H9 (cell line): ENCODE measurements at regions not wholly inside any gene's neighbourhood (a gene's known extent, or its start where the extent isn't known, plus 50 kb on each side); places are given as distances from the start of the nearest gene placed in this dataset.
"Not testable (repeated sequence)": the region's sequence is repeated elsewhere in the genome, so short reads cannot be mapped to it uniquely, and the experiment has no call there.

Source experiments
- DNase-seq: peaks from one replicate; pipeline ENCODE4 v3.0.0-alpha.2; 2017
- H2AFZ ChIP-seq: one replicate; pipeline ENCODE4 v1.6.1; 2013; ENCODE audit warnings: mild to moderate bottlenecking, low read length, control low read depth, moderate library complexity
- H2AK5ac ChIP-seq: 2 replicates; pipeline ENCODE4 v1.6.1; 2013; ENCODE audit warnings: low read length, control low read depth, mixed read lengths; ENCODE audit not compliant: insufficient read length
- H2BK120ac ChIP-seq: one replicate; pipeline ENCODE4 v1.6.1; 2013; ENCODE audit warnings: low read depth, mild to moderate bottlenecking, low read length, control low read depth, inconsistent platforms; ENCODE audit not compliant: poor library complexity, severe bottlenecking
- H2BK12ac ChIP-seq: 2 replicates; pipeline ENCODE4 v1.6.1; 2013; ENCODE audit warnings: low read length, control low read depth, mixed read lengths, low read depth; ENCODE audit not compliant: insufficient read length
- H2BK15ac ChIP-seq: 2 replicates; pipeline ENCODE4 v1.6.1; 2013; ENCODE audit warnings: low read depth, low read length, control low read depth
- H2BK20ac ChIP-seq: one replicate; pipeline ENCODE4 v1.6.1; 2013; ENCODE audit warnings: low read depth, mild to moderate bottlenecking, low read length, control low read depth, inconsistent platforms; ENCODE audit not compliant: poor library complexity, severe bottlenecking
- H2BK5ac ChIP-seq: 2 replicates; pipeline ENCODE4 v1.6.1; 2013; ENCODE audit warnings: low read length, control low read depth, mixed read lengths; ENCODE audit not compliant: insufficient read length
- H3K14ac ChIP-seq: 2 replicates; pipeline ENCODE4 v1.6.1; 2013; ENCODE audit warnings: low read length, control low read depth; ENCODE audit not compliant: insufficient read depth
- H3K18ac ChIP-seq: 2 replicates; pipeline ENCODE4 v1.6.1; 2013; ENCODE audit warnings: low read depth, mild to moderate bottlenecking, mixed read lengths, low read length, control low read depth; ENCODE audit not compliant: insufficient read length
- H3K23ac ChIP-seq: 2 replicates; pipeline ENCODE4 v1.6.1; 2013; ENCODE audit warnings: low read length, control low read depth, mixed read lengths, low read depth; ENCODE audit not compliant: insufficient read length
- H3K23me2 ChIP-seq: 2 replicates; pipeline ENCODE4 v1.6.1; 2013; ENCODE audit warnings: low read depth, mild to moderate bottlenecking, mixed read lengths, low read length, control low read depth; ENCODE audit not compliant: insufficient read length, poor library complexity, severe bottlenecking
- H3K27ac ChIP-seq: 2 replicates; pipeline ENCODE4 v1.5.1; 2013; ENCODE audit warnings: low read length, control low read depth, mixed read lengths, low read depth; ENCODE audit not compliant: insufficient read length
- H3K27me3 ChIP-seq: 2 replicates; pipeline ENCODE4 v1.6.1; 2013; ENCODE audit warnings: low read length, control low read depth, inconsistent platforms; ENCODE audit not compliant: insufficient read depth
- H3K4ac ChIP-seq: 2 replicates; pipeline ENCODE4 v1.6.1; 2013; ENCODE audit warnings: low read depth, mild to moderate bottlenecking, control low read depth, inconsistent platforms, low read length, moderate library complexity
- H3K4me1 ChIP-seq: 2 replicates; pipeline ENCODE4 v1.6.1; 2013; ENCODE audit warnings: low read length, control low read depth, inconsistent platforms; ENCODE audit not compliant: insufficient read depth
- H3K4me2 ChIP-seq: 2 replicates; pipeline ENCODE4 v1.6.1; 2013; ENCODE audit warnings: low read length, control low read depth, mixed read lengths; ENCODE audit not compliant: insufficient read length, insufficient read depth
- H3K56ac ChIP-seq: 2 replicates; pipeline ENCODE4 v1.6.1; 2013; ENCODE audit warnings: low read depth, mild to moderate bottlenecking, mixed read lengths, low read length, control low read depth; ENCODE audit not compliant: insufficient read length
- H3K79me1 ChIP-seq: 2 replicates; pipeline ENCODE4 v1.6.1; 2013; ENCODE audit warnings: low read depth, mild to moderate bottlenecking, moderate library complexity, low read length, control low read depth, inconsistent platforms; ENCODE audit not compliant: insufficient read depth, poor library complexity, severe bottlenecking
- H3K79me2 ChIP-seq: 2 replicates; pipeline ENCODE4 v1.6.1; 2013; ENCODE audit warnings: low read length, control low read depth, inconsistent platforms; ENCODE audit not compliant: insufficient read depth
- H3K9ac ChIP-seq: 2 replicates; pipeline ENCODE4 v1.6.1; 2013; ENCODE audit warnings: low read length, control low read depth, mixed read lengths; ENCODE audit not compliant: insufficient read length; ENCODE audit errors: extremely low read depth
- H3K9me3 ChIP-seq: one replicate; pipeline ENCODE4 v1.6.1; 2013; ENCODE audit warnings: low read depth, low read length, inconsistent platforms; ENCODE audit not compliant: control insufficient read depth
- H3T11ph ChIP-seq: one replicate; pipeline ENCODE4 v1.6.1; 2013; ENCODE audit warnings: mild to moderate bottlenecking, low read length, control low read depth, inconsistent platforms
- H4K20me1 ChIP-seq: one replicate; pipeline ENCODE4 v1.6.1; 2013; ENCODE audit not compliant: control insufficient read depth, insufficient read length, insufficient read depth
- H4K5ac ChIP-seq: 2 replicates; pipeline ENCODE4 v1.6.1; 2013; ENCODE audit warnings: low read depth, mild to moderate bottlenecking, mixed read lengths, low read length, control low read depth; ENCODE audit not compliant: insufficient read length
- H4K8ac ChIP-seq: replicated peaks from 2 replicates; pipeline ENCODE4 v1.6.1; 2013; ENCODE audit warnings: low read length, control low read depth, mixed read lengths, low read depth; ENCODE audit not compliant: insufficient read length
- H4K91ac ChIP-seq: 2 replicates; pipeline ENCODE4 v1.6.1; 2013; ENCODE audit warnings: low read depth, mild to moderate bottlenecking, moderate library complexity, mixed read lengths, low read length, control low read depth; ENCODE audit not compliant: insufficient read length
- H3K27ac Mint-ChIP-seq, 3 experiments: 2 replicates in 2 of 3; 3 replicates in 1 of 3; pipeline ENCODE4 v1.8.0; 2020 to 2021; ENCODE audit warnings: mixed read lengths in 3 of 3, mild to moderate bottlenecking in 1 of 3, moderate library complexity in 1 of 3
- H3K27me3 Mint-ChIP-seq: 2 replicates; pipeline ENCODE4 v1.8.0; 2021; ENCODE audit warnings: low read depth, mild to moderate bottlenecking, moderate library complexity, mixed read lengths
- H3K36me3 Mint-ChIP-seq, 3 experiments: 2 replicates in 2 of 3; 3 replicates in 1 of 3; pipeline ENCODE4 v1.8.0; 2020 to 2021; ENCODE audit warnings: low read depth in 3 of 3, mixed read lengths in 3 of 3; ENCODE audit not compliant: insufficient read depth in 1 of 3
- H3K4me1 Mint-ChIP-seq, 2 experiments: 2 replicates each; pipeline ENCODE4 v1.8.0; 2020; ENCODE audit warnings: mixed read lengths in 2 of 2
- H3K4me3 Mint-ChIP-seq, 2 experiments: 2 replicates in 1 of 2; 3 replicates in 1 of 2; pipeline ENCODE4 v1.8.0; 2020 to 2021; ENCODE audit warnings: mild to moderate bottlenecking in 2 of 2, mixed read lengths in 2 of 2, moderate library complexity in 1 of 2
- H3K9me3 Mint-ChIP-seq, 2 experiments: 2 replicates in 1 of 2; 3 replicates in 1 of 2; pipeline ENCODE4 v1.8.0; 2020; ENCODE audit warnings: mild to moderate bottlenecking in 2 of 2, mixed read lengths in 2 of 2, moderate library complexity in 1 of 2
- WGBS: extraction: QIAGEN DNeasy Blood & Tissue Kit; methylation state at CpG from one replicate; pipeline ENCODE4 v1.1.7; 2013; ENCODE audit warnings: missing lambda C conversion rate, low lambda C conversion rate, mixed read lengths; ENCODE audit not compliant: insufficient read length; ENCODE audit errors: extremely low coverage; 5-methylcytosine and 5-hydroxymethylcytosine counted together
- TF ChIP-seq, protein P1 (sequence below): fragments of 200-600 bp; sonication (generic); conservative IDR thresholded peaks from 3 replicates; pipeline ENCODE4 v1.8.0; 2021; ENCODE audit warnings: antibody characterized with exemption, mild to moderate bottlenecking

DNA sequence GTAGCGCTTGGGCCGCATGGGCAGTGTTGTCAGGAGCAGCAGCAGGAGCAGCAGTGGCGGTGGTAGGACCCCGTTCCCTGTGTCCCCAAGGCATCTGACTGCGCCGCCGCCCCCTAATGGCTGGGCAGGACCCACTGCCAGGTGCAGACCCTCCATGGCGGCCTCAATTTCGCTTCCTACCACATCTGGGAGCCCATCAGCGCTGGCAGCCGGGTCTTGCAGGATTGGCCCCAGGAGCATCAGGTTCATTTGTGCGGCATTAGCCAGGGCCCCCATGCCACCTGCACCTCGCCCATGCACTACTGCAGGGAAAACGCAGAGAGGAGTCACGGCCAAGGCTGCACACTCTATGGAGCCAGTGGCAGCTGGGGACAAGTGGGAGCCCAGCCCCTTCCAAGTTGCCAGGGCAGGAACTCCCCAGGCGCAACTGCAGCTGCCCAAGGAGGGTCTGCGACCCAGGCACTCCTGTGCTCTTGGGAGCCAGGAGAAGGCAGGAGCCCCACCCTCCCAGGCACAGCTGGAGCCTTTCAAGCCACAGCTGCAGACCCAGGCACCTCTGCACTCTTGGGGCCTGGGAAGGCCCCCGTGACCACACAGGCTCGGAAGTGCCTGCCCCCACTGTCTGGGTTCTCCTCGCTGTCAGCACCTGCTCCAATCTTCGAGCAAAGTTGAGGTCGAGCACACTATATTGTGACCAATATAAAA, 594.2 kb downstream of the KCNJ18 start:
- DNase-seq = no peak
- Mint-ChIP-seq H3K4me1 (no peaks in the 10 kb centered on the region), H3K27ac (no peak overlapping the region), H3K36me3 (peaks cover 6 to 12% (median 7%) of the 10 kb centered on the region in 3 experiments), H3K9me3 (peaks cover 50 to 55% of the 10 kb centered on the region in 2 experiments), H3K4me3 (no peak overlapping the region), H3K27me3 (no peaks in the 10 kb centered on the region)
- Histone ChIP-seq H3K9me3 (peaks cover 16% of the 10 kb centered on the region), H3K23me2 (no peaks in the 10 kb centered on the region), H3K18ac (no peak overlapping the region), H2BK12ac (no peak overlapping the region), H2BK20ac (no peak overlapping the region), H4K20me1 (no peaks in the 10 kb centered on the region), H4K8ac (no peak overlapping the region), H3K9ac (no peak overlapping the region), H2AFZ (no peak overlapping the region), H3K14ac (no peak overlapping the region; the same call in 1 of the 2 replicates), H3K56ac (no peak overlapping the region), H3K79me1 (no peaks in the 10 kb centered on the region), H4K5ac (no peak overlapping the region), H2AK5ac (no peak overlapping the region), H3K4me1 (no peaks in the 10 kb centered on the region), H3K4me2 (no peak overlapping the region), H3K23ac (no peak overlapping the region), H3K79me2 (no peaks in the 10 kb centered on the region), H4K91ac (no peak overlapping the region), H3T11ph (no peak overlapping the region), H3K27ac (no peak overlapping the region), H2BK15ac (no peak overlapping the region), H2BK120ac (no peak overlapping the region), H3K4ac (no peak overlapping the region), H3K27me3 (no peaks in the 10 kb centered on the region), H2BK5ac (no peak overlapping the region)
- TF ChIP-seq, protein P1, sequence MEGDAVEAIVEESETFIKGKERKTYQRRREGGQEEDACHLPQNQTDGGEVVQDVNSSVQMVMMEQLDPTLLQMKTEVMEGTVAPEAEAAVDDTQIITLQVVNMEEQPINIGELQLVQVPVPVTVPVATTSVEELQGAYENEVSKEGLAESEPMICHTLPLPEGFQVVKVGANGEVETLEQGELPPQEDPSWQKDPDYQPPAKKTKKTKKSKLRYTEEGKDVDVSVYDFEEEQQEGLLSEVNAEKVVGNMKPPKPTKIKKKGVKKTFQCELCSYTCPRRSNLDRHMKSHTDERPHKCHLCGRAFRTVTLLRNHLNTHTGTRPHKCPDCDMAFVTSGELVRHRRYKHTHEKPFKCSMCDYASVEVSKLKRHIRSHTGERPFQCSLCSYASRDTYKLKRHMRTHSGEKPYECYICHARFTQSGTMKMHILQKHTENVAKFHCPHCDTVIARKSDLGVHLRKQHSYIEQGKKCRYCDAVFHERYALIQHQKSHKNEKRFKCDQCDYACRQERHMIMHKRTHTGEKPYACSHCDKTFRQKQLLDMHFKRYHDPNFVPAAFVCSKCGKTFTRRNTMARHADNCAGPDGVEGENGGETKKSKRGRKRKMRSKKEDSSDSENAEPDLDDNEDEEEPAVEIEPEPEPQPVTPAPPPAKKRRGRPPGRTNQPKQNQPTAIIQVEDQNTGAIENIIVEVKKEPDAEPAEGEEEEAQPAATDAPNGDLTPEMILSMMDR = no peak
- no CpG with 5 or more reads among the region's 22 CpGs for WGBS

- H2BK5ac ChIP-seq, H2BK20ac ChIP-seq, H3K27ac ChIP-seq, H3K18ac ChIP-seq, H3K56ac ChIP-seq, H2AK5ac ChIP-seq, H2BK120ac ChIP-seq, H4K5ac ChIP-seq, H4K20me1 ChIP-seq, H3K4me2 ChIP-seq, H3K4ac ChIP-seq, H2BK12ac ChIP-seq, H3K4me1 ChIP-seq, H3K4me1 Mint-ChIP-seq, H2AFZ ChIP-seq, H3K27me3 ChIP-seq, H3K79me1 ChIP-seq, H3K4me3 Mint-ChIP-seq, H4K8ac ChIP-seq, H3K27me3 Mint-ChIP-seq, H3T11ph ChIP-seq, DNase-seq, H3K9ac ChIP-seq, H3K14ac ChIP-seq, H4K91ac ChIP-seq, H3K27ac Mint-ChIP-seq, H3K23me2 ChIP-seq, H2BK15ac ChIP-seq, H3K79me2 ChIP-seq, H3K23ac ChIP-seq: not testable (repeated sequence)
- Mint-ChIP-seq H3K36me3 (peaks cover 9 to 32% (median 17%) of the 10 kb centered on the region in 3 experiments), H3K9me3 (peaks cover 76 to 85% of the 10 kb centered on the region in 2 experiments)
- peaks cover 58% of the 10 kb centered on the region for H3K9me3 ChIP-seq
- no CpG with 5 or more reads among the region's 33 CpGs for WGBS
Observed at GRCh38 chr17:22298484-22298951, 606.2 kb downstream of the KCNJ18 start.
